T47D (cell line): ENCODE measurements at regions not wholly inside any gene's neighbourhood (a gene's known extent, or its start where the extent isn't known, plus 50 kb on each side); places are given as distances from the start of the nearest gene placed in this dataset.

ENCODE experiments used
- DNase-seq, 2 experiments: peaks; one replicate each; pipeline versions ENCODE4 v3.0.0 to v3.0.0-alpha.2; 2011 to 2012; ENCODE audit warnings: low read depth in 1 of 2, low spot score in 1 of 2
- JUND ChIP-seq: IDR thresholded peaks from 2 replicates; pipeline ENCODE4 v1.6.1; 2012; ENCODE audit warnings: low read depth
- in situ Hi-C: cut with HindIII; loops from 2 replicates; pipeline ENCODE4 v1.10.0; 2016; ENCODE audit warnings: low sequenced_read_pairs, low pct_unique_long_range_greater_than_20kb

GRCh38 chr3:124461838-124462632 is 268.2 kb upstream of the UMPS start:
- no peak for DNase-seq
- TF ChIP-seq JUND, result no peak
- in situ Hi-C loops, result no loop called here

GRCh38 chr3:124463234-124463633 is 267.0 kb upstream of the UMPS start:
- no peak for TF ChIP-seq JUND
- DNase-seq, result peak in 1 of 2 experiments; percentile 37
- in situ Hi-C loops, result no loop called here

GRCh38 chr3:124467980-124468902 is 262.0 kb upstream of the UMPS start:
- in situ Hi-C loops, result no loop called here

GRCh38 chr3:124469555-124469954 is 260.7 kb upstream of the UMPS start:
- DNase-seq, result no peak
- in situ Hi-C loops, result no loop called here
- no peak for TF ChIP-seq JUND

More at GRCh38 chr3:124467980-124468902, 262.0 kb upstream of the UMPS start:
- peak; percentile 41 to 62 for DNase-seq
- no peak for TF ChIP-seq JUND

GRCh38 chr3:124478830-124479229 is 251.4 kb upstream of the UMPS start:
- DNase-seq, result no peak
- in situ Hi-C loops, result no loop called here
- TF ChIP-seq JUND, result no peak

GRCh38 chr3:124483915-124484470 is 246.3 kb upstream of the UMPS start:
- in situ Hi-C loops, result no loop called here
- no peak for DNase-seq
- TF ChIP-seq JUND, result no peak

GRCh38 chr3:124486324-124486723 is 243.9 kb upstream of the UMPS start:
- in situ Hi-C loops, result no loop called here
- DNase-seq, result peak in 1 of 2 experiments; percentile 18

GRCh38 chr3:124489506-124489905 is 240.7 kb upstream of the UMPS start:
- DNase-seq, result no peak
- TF ChIP-seq JUND, result no peak
- in situ Hi-C loops, result no loop called here

More at GRCh38 chr3:124486324-124486723, 243.9 kb upstream of the UMPS start:
- no peak for TF ChIP-seq JUND

GRCh38 chr3:124491098-124491497 is 239.2 kb upstream of the UMPS start:
- DNase-seq, result no peak
- no peak for TF ChIP-seq JUND
- in situ Hi-C loops, result no loop called here

GRCh38 chr3:124491875-124492274 is 238.4 kb upstream of the UMPS start:
- no peak for DNase-seq
- in situ Hi-C loops, result no loop called here
- TF ChIP-seq JUND, result no peak

- in situ Hi-C loops, result no loop called here
- peak; percentile 75 to 83 for DNase-seq
Measured at GRCh38 chr3:124492824-124493223, 237.4 kb upstream of the UMPS start.

GRCh38 chr3:124496061-124496460 is 234.2 kb upstream of the UMPS start:
- in situ Hi-C loops, result no loop called here
- no peak for TF ChIP-seq JUND
- no peak for DNase-seq

More at GRCh38 chr3:124492824-124493223, 237.4 kb upstream of the UMPS start:
- TF ChIP-seq JUND, result peak; percentile 57; the same call in 1 of the 2 replicates

- TF ChIP-seq JUND, result no peak
- in situ Hi-C loops, result no loop called here
- no peak for DNase-seq
Measured at GRCh38 chr3:124497487-124497886, 232.8 kb upstream of the UMPS start.
